Astrocyte of the cerebellum (primary cell): ENCODE measurements at regions not wholly inside any gene's neighbourhood (a gene's known extent, or its start where the extent isn't known, plus 50 kb on each side); places are given as distances from the start of the nearest gene placed in this dataset.

Experiments used
- DNase-seq: peaks from one replicate; pipeline ENCODE4 v3.0.0-alpha.2; 2011; ENCODE audit warnings: low read depth
- H3K4me3 ChIP-seq: 2 replicates; pipeline ENCODE4 v1.5.1; 2011; ENCODE audit warnings: mild to moderate bottlenecking, low read depth, low read length, moderate library complexity
- CTCF ChIP-seq: IDR thresholded peaks from 2 replicates; pipeline ENCODE4 v1.5.1; 2012; ENCODE audit warnings: low read length, low read depth, moderate library complexity, mild to moderate bottlenecking; ENCODE audit errors: missing control alignments
- in situ Hi-C: cut with HindIII; loops from 2 replicates; pipeline ENCODE4 v1.10.0; 2017; ENCODE audit warnings: low sequenced_read_pairs

DNA sequence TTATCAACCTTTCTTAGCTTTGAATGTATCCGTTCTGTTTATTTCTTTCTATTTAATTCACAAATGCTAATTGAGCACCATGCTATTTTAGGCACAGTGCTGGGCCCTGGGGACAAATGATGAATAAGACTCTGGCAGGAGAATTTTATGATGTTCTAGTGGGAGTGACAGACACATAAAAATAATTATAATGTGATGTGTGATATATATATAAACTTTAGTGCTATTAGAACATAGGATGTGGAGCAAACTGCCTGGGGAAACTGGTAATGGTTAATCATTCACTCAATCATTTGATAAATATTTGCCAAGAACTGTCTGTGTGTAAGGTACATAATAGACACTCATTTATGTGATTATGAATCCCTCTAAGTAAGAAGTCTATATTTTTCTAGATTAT, 50.7 kb upstream of the FRY start:
- H3K4me3 ChIP-seq, result no peak overlapping the region
- DNase-seq, result no peak
- in situ Hi-C loops, result no loop called here
- no peak for TF ChIP-seq CTCF
